Neural progenitor cell (in vitro differentiated cells): ENCODE measurements at regions not wholly inside any gene's neighbourhood (a gene's known extent, or its start where the extent isn't known, plus 50 kb on each side); places are given as distances from the start of the nearest gene placed in this dataset.

ENCODE experiments used
- EZH2 ChIP-seq: fragments of 200-600 bp; sonication (generic); IDR thresholded peaks from 2 replicates; pipeline ENCODE4 v1.6.1; 2017; ENCODE audit warnings: antibody characterized with exemption, mild to moderate bottlenecking, moderate library complexity
- EZH2phosphoT487 ChIP-seq: fragments of 200-600 bp; sonication (generic); IDR thresholded peaks from 2 replicates; pipeline ENCODE4 v1.6.1; 2017; ENCODE audit warnings: antibody characterized with exemption
- TF ChIP-seq, protein P1 (sequence below): fragments of 200-600 bp; sonication (generic); IDR thresholded peaks from 2 replicates; pipeline ENCODE4 v1.5.1; 2017; ENCODE audit warnings: antibody characterized with exemption, mild to moderate bottlenecking

DNA sequence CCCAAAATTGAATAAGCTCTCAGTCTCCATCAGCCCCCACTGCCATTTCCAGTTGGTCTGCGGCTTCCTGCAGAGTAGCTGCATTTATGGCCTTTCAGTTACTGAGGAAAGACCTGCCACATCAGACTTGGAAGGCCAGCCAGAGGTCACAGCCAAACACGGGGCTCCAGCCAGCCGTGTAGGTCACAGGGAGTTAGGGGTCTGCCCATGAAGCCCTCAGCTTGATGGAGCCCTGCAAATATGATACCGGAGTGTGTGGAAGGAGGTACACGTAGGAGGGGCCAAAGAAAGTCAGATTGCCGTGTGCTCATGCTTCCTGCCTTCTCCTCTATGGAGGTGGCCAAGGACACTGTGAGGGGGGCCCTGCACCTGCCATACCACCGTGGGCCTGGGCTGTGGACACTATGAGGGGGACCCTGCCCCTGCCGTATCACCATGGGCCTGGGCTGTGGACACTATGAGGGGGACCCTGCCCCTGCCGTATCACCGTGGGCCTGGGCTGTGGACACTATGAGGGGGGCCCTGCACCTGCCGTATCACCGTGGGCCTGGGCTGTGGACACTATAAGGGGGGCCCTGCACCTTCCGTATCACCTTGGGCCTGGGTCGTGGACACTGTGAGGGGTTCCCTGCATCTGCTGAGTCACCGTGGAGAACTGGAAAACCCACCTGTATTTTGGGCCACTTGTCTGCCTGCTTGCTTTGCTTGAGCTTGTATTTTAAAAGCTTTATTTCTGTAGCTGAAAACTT, 335.7 kb upstream of the SHH start:
- TF ChIP-seq, protein P1, sequence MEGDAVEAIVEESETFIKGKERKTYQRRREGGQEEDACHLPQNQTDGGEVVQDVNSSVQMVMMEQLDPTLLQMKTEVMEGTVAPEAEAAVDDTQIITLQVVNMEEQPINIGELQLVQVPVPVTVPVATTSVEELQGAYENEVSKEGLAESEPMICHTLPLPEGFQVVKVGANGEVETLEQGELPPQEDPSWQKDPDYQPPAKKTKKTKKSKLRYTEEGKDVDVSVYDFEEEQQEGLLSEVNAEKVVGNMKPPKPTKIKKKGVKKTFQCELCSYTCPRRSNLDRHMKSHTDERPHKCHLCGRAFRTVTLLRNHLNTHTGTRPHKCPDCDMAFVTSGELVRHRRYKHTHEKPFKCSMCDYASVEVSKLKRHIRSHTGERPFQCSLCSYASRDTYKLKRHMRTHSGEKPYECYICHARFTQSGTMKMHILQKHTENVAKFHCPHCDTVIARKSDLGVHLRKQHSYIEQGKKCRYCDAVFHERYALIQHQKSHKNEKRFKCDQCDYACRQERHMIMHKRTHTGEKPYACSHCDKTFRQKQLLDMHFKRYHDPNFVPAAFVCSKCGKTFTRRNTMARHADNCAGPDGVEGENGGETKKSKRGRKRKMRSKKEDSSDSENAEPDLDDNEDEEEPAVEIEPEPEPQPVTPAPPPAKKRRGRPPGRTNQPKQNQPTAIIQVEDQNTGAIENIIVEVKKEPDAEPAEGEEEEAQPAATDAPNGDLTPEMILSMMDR, result no peak
- no peak for TF ChIP-seq EZH2
- TF ChIP-seq EZH2phosphoT487, result no peak
